ENCODE measurements at regions not wholly inside any gene's neighbourhood (a gene's known extent, or its start where the extent isn't known, plus 50 kb on each side); places are given as distances from the start of the nearest gene placed in this dataset.

GRCh38 chr1:177448652-177449357 is 278.0 kb downstream of the BRINP2 start:
- WGBS, 2 donors, result 55 to 70% methylated on average over 5 of the region's 5 CpGs
- Histone ChIP-seq H3K9me3 (ENCODE audit: control insufficient read depth in 4 of 4, insufficient read depth in 3 of 4, low read length in 3 of 4) (no peaks in the 10 kb centered on the region), H3K36me3 (ENCODE audit: control insufficient read depth in 4 of 4, insufficient read depth in 4 of 4, low read length in 4 of 4) (no peaks in the 10 kb centered on the region), H3K27me3 (ENCODE audit: control insufficient read depth in 3 of 3, insufficient read depth in 3 of 3, low read length in 2 of 3) (no peaks in the 10 kb centered on the region), H3K4me1 (ENCODE audit: control insufficient read depth in 5 of 5, insufficient read depth in 5 of 5, low read length in 5 of 5) (peaks cover 0 to 4% (median 0%) of the 10 kb centered on the region in 5 donors), H3K4me3 (no peak overlapping the region), H3K27ac (ENCODE audit: low read depth in 1 of 2, low read length in 1 of 2) (no peak overlapping the region), H3K9ac (ENCODE audit: insufficient read depth in 1 of 2, low read length in 2 of 2) (no peak overlapping the region)
- ATAC-seq (ENCODE audit: insufficient read depth, low FRiP score), result peak; percentile 24
- no peak for TF ChIP-seq CTCF (IDR thresholded peaks at IDR 0.05; ENCODE audit: control extremely low read depth, extremely low read depth)
- DNase-seq, result no peak

- Histone ChIP-seq H3K4me1 (ENCODE audit: control insufficient read depth in 5 of 5, insufficient read depth in 5 of 5, low read length in 5 of 5) (peaks cover 0 to 4% (median 0%) of the 10 kb centered on the region in 5 donors), H3K4me3 (no peak overlapping the region), H3K36me3 (ENCODE audit: control insufficient read depth in 4 of 4, insufficient read depth in 4 of 4, low read length in 4 of 4) (no peaks in the 10 kb centered on the region), H3K27ac (ENCODE audit: low read depth in 1 of 2, low read length in 1 of 2) (no peak overlapping the region), H3K9me3 (ENCODE audit: control insufficient read depth in 4 of 4, insufficient read depth in 3 of 4, low read length in 3 of 4) (no peaks in the 10 kb centered on the region), H3K27me3 (ENCODE audit: control insufficient read depth in 3 of 3, insufficient read depth in 3 of 3, low read length in 2 of 3) (no peaks in the 10 kb centered on the region), H3K9ac (ENCODE audit: insufficient read depth in 1 of 2, low read length in 2 of 2) (no peak overlapping the region)
- WGBS, 2 donors, result 67 to 74% methylated on average over 2 of the region's 2 CpGs
- no peak for TF ChIP-seq CTCF (IDR thresholded peaks at IDR 0.05; ENCODE audit: control extremely low read depth, extremely low read depth)
- no peak for ATAC-seq (ENCODE audit: insufficient read depth, low FRiP score)
- no peak for DNase-seq
Observed at GRCh38 chr1:177448036-177448615, 277.4 kb downstream of the BRINP2 start.

GRCh38 chr1:177444997-177445746 is 274.4 kb downstream of the BRINP2 start:
- ATAC-seq (ENCODE audit: insufficient read depth, low FRiP score) (no peak), DNase-seq (no peak)
- no peak overlapping the region for H3K9ac ChIP-seq (ENCODE audit: insufficient read depth in 1 of 2, low read length in 2 of 2)
- no peak for TF ChIP-seq CTCF (IDR thresholded peaks at IDR 0.05; ENCODE audit: control extremely low read depth, extremely low read depth)
- peaks cover 0 to 7% (median 0%) of the 10 kb centered on the region in 5 donors for H3K4me1 ChIP-seq (ENCODE audit: control insufficient read depth in 5 of 5, insufficient read depth in 5 of 5, low read length in 5 of 5)
- H3K4me3 ChIP-seq, result no peak overlapping the region
- WGBS, 2 donors, result 84 to 88% methylated on average over 3 of the region's 3 CpGs
- no peak overlapping the region for H3K27ac ChIP-seq (ENCODE audit: low read depth in 1 of 2, low read length in 1 of 2)
- H3K27me3 ChIP-seq (ENCODE audit: control insufficient read depth in 3 of 3, insufficient read depth in 3 of 3, low read length in 2 of 3), result no peaks in the 10 kb centered on the region
- no peaks in the 10 kb centered on the region for H3K36me3 ChIP-seq (ENCODE audit: control insufficient read depth in 4 of 4, insufficient read depth in 4 of 4, low read length in 4 of 4)
- no peaks in the 10 kb centered on the region for H3K9me3 ChIP-seq (ENCODE audit: control insufficient read depth in 4 of 4, insufficient read depth in 3 of 4, low read length in 3 of 4)

Measured in lung (tissue), 11 donors.